B cell (primary cell): ENCODE measurements at regions not wholly inside any gene's neighbourhood (a gene's known extent, or its start where the extent isn't known, plus 50 kb on each side); places are given as distances from the start of the nearest gene placed in this dataset.

Experiments used
- ATAC-seq: fragments of 200-7000 bp; cut with Tn5 transposase; one replicate; pipeline ENCODE4 v1.10.0; 2021; ENCODE audit warnings: low read depth, mild to moderate bottlenecking, moderate number of reproducible peaks, moderate library complexity
- CTCF ChIA-PET: fragments of 350-600 bp; sonication (Branson Sonifier 250); formaldehyde crosslinking; loops from one replicate; lab custom pipeline; 2021; ENCODE audit warnings: antibody characterized with exemption, inconsistent platforms; lab: Charles Lee
- POLR2A ChIA-PET: fragments of 350-600 bp; sonication (Branson Sonifier 250); formaldehyde crosslinking; loops from one replicate; lab custom pipeline; 2021; ENCODE audit warnings: antibody characterized with exemption; lab: Charles Lee
- DNase-seq: peaks from one replicate; pipeline ENCODE4 v3.0.0; 2013
- H2AFZ ChIP-seq: 2 replicates; pipeline ENCODE4 v1.6.1; 2012; ENCODE audit warnings: mild to moderate bottlenecking, low read depth, low read length; ENCODE audit not compliant: insufficient read depth, poor library complexity, severe bottlenecking
- H3K27ac ChIP-seq, 2 donors: 1 replicate in 1 of 2; 2 replicates in 1 of 2; pipeline ENCODE4 v1.5.1; 2012 to 2013; ENCODE audit warnings: low read length in 2 of 2, mild to moderate bottlenecking in 2 of 2, moderate library complexity in 1 of 2
- H3K27me3 ChIP-seq, 4 experiments: fragments of 200-600 bp in 1 of 4; sonication (generic) in 1 of 4; replicated peaks in 1 of 4; 1 replicate in 2 of 4; 2 replicates in 2 of 4; pipeline versions ENCODE4 v1.6.1 to v1.7.0; 2013 to 2016; ENCODE audit warnings: low read length in 3 of 4, mild to moderate bottlenecking in 2 of 4, mixed read lengths in 1 of 4, moderate library complexity in 1 of 4; ENCODE audit not compliant: insufficient read depth in 4 of 4, control insufficient read depth in 3 of 4; ENCODE audit errors: control extremely low read depth in 1 of 4
- H3K36me3 ChIP-seq, 2 experiments: replicated peaks in 1 of 2; 1 replicate in 1 of 2; 2 replicates in 1 of 2; pipeline versions ENCODE4 v1.6.1 to v1.7.1; 2013; ENCODE audit warnings: low read length in 1 of 2; ENCODE audit not compliant: insufficient read depth in 2 of 2, control insufficient read depth in 1 of 2; ENCODE audit errors: control extremely low read depth in 1 of 2, extremely low read depth in 1 of 2
- H3K4me1 ChIP-seq, 2 donors: fragments of 200-600 bp in 1 of 2; sonication (generic) in 1 of 2; 1 replicate in 1 of 2; 2 replicates in 1 of 2; pipeline versions ENCODE4 v1.5.1 to v1.6.1; 2013 to 2017; ENCODE audit warnings: low read length in 2 of 2; ENCODE audit not compliant: control insufficient read depth in 2 of 2, insufficient read depth in 2 of 2
- H3K4me2 ChIP-seq: replicated peaks from 2 replicates; pipeline ENCODE3; 2012; ENCODE audit warnings: mild to moderate bottlenecking, low read depth, low read length; ENCODE audit not compliant: poor library complexity, severe bottlenecking
- H3K4me3 ChIP-seq, 5 experiments: fragments of 200-600 bp in 1 of 5; sonication (generic) in 1 of 5; 1 replicate in 3 of 5; 2 replicates in 2 of 5; pipeline versions ENCODE4 v1.5.1 to v1.7.0; 2011 to 2016; ENCODE audit warnings: low read length in 4 of 5, mild to moderate bottlenecking in 4 of 5, low read depth in 2 of 5, control low read depth in 1 of 5, moderate library complexity in 1 of 5; ENCODE audit not compliant: insufficient read depth in 1 of 5; ENCODE audit errors: control extremely low read depth in 1 of 5, extremely low read depth in 1 of 5
- H3K79me2 ChIP-seq: fragments of 200-600 bp; sonication (generic); one replicate; pipeline ENCODE4 v1.6.0; 2016; ENCODE audit warnings: low read length; ENCODE audit not compliant: control insufficient read depth, insufficient read depth
- H3K9ac ChIP-seq: fragments of 200-600 bp; sonication (generic); 2 replicates; pipeline ENCODE4 v1.6.1; 2017; ENCODE audit warnings: mild to moderate bottlenecking, low read length, moderate library complexity
- H3K9me3 ChIP-seq, 3 donors: one replicate each; pipeline versions ENCODE4 v1.6.1 to v1.7.1; 2013; ENCODE audit warnings: low read length in 2 of 3; ENCODE audit not compliant: control insufficient read depth in 2 of 3, insufficient read depth in 1 of 3; ENCODE audit errors: control extremely low read depth in 1 of 3
- H4K20me1 ChIP-seq: 2 replicates; pipeline ENCODE4 v1.6.0; 2012; ENCODE audit warnings: mild to moderate bottlenecking, low read length; ENCODE audit not compliant: insufficient read depth, control insufficient read depth, poor library complexity, severe bottlenecking
- H3K27ac Mint-ChIP-seq: one replicate; pipeline ENCODE4 v1.8.0; 2021; ENCODE audit warnings: mixed read lengths
- H3K27me3 Mint-ChIP-seq: one replicate; pipeline ENCODE4 v1.8.0; 2021; ENCODE audit warnings: mixed read lengths
- H3K4me1 Mint-ChIP-seq: one replicate; pipeline ENCODE4 v1.8.0; 2021; ENCODE audit warnings: mixed read lengths
- H3K4me3 Mint-ChIP-seq: one replicate; pipeline ENCODE4 v1.8.0; 2021; ENCODE audit warnings: mixed read lengths
- H3K9me3 Mint-ChIP-seq: one replicate; pipeline ENCODE4 v1.8.0; 2022; ENCODE audit warnings: mixed read lengths; ENCODE audit not compliant: insufficient read depth
- CTCF ChIP-seq: fragments of 200-600 bp; IDR thresholded peaks from one replicate; pipeline ENCODE4 v1.8.0; 2022; ENCODE audit warnings: antibody characterized with exemption, mild to moderate bottlenecking
- EZH2 ChIP-seq: IDR thresholded peaks from 2 replicates; pipeline ENCODE4 v1.6.1; 2012; ENCODE audit warnings: borderline replicate concordance, low read depth, mild to moderate bottlenecking, moderate library complexity, low read length; ENCODE audit not compliant: insufficient read depth, poor library complexity, severe bottlenecking
- WGBS: methylation state at CpG from one replicate; pipeline ENCODE4 v1.1.5; 2013; ENCODE audit warnings: missing lambda C conversion rate; ENCODE audit not compliant: insufficient coverage; 5-methylcytosine and 5-hydroxymethylcytosine counted together
- intact Hi-C: fragments of 100-400 bp; cut with micrococcal nuclease; formaldehyde crosslinking; loops from one replicate; pipeline ENCODE4 v1.10.0; 2022

GRCh38 chr18:61133783-61134182 lies 199.4 kb upstream of the CDH20 start:
- DNase-seq (no peak), ATAC-seq (no peak)
- Mint-ChIP-seq H3K27ac (no peak overlapping the region), H3K4me1 (no peaks in the 10 kb centered on the region), H3K4me3 (no peak overlapping the region), H3K27me3 (no peaks in the 10 kb centered on the region), H3K9me3 (no peaks in the 10 kb centered on the region)
- Histone ChIP-seq H3K9me3 (no peaks in the 10 kb centered on the region), H3K9ac (no peak overlapping the region), H3K4me3 (no peak overlapping the region), H3K27ac (no peak overlapping the region), H3K27me3 (no peaks in the 10 kb centered on the region), H3K4me2 (no peak overlapping the region), H3K36me3 (no peaks in the 10 kb centered on the region), H3K4me1 (no peaks in the 10 kb centered on the region), H4K20me1 (no peaks in the 10 kb centered on the region), H3K79me2 (no peaks in the 10 kb centered on the region), H2AFZ (no peak overlapping the region)
- no CpG with 5 or more reads among the region's 2 CpGs for WGBS
- intact Hi-C loops = no loop called here
- ChIA-PET POLR2A (no interaction called here), CTCF (interaction anchor here (0.6 kb wide), 1 partner anchor 45 kb away, joined by 3 read pairs; no protein-coding TSS in a partner anchor)
- TF ChIP-seq CTCF (no peak), EZH2 (no peak)

- Histone ChIP-seq H3K4me3 (no peak overlapping the region), H2AFZ (no peak overlapping the region), H3K27ac (no peak overlapping the region), H3K9ac (no peak overlapping the region), H3K4me2 (no peak overlapping the region), H3K79me2 (no peaks in the 10 kb centered on the region), H3K36me3 (no peaks in the 10 kb centered on the region), H3K4me1 (no peaks in the 10 kb centered on the region), H3K9me3 (peaks cover 0 to 3% (median 0%) of the 10 kb centered on the region in 3 donors), H3K27me3 (no peaks in the 10 kb centered on the region), H4K20me1 (no peaks in the 10 kb centered on the region)
- intact Hi-C loops = no loop called here
- no peak for ATAC-seq
- Mint-ChIP-seq H3K27ac (no peak overlapping the region), H3K9me3 (no peaks in the 10 kb centered on the region), H3K27me3 (no peaks in the 10 kb centered on the region), H3K4me3 (no peak overlapping the region), H3K4me1 (no peaks in the 10 kb centered on the region)
- TF ChIP-seq CTCF (no peak), EZH2 (no peak)
- no CpG with 5 or more reads among the region's 2 CpGs for WGBS
- ChIA-PET CTCF (no interaction called here), POLR2A (no interaction called here)
- no peak for DNase-seq
Observed at GRCh38 chr18:61136711-61137251, 196.4 kb upstream of the CDH20 start.
